Activated naive CD8-positive, alpha-beta T cell treated with anti-CD3 and anti-CD28 coated beads, Interleukin-2, amount 10 ng/mL, durations not matched to agents 7 days and 5 days (primary cell): ENCODE measurements at regions not wholly inside any gene's neighbourhood (a gene's known extent, or its start where the extent isn't known, plus 50 kb on each side); places are given as distances from the start of the nearest gene placed in this dataset.
"Not testable (repeated sequence)": the region's sequence is repeated elsewhere in the genome, so short reads cannot be mapped to it uniquely, and the experiment has no call there.

ENCODE experiments used
- ATAC-seq: fragments of 150-1000 bp; cut with Tn5 transposase; one replicate; pipeline ENCODE4 v1.10.0; 2021; ENCODE audit warnings: low read depth, moderate library complexity
- POLR2A ChIA-PET: fragments of 350-600 bp; sonication (Branson Sonifier 250); formaldehyde crosslinking; loops from one replicate; lab custom pipeline; 2021; ENCODE audit warnings: antibody characterized with exemption; lab: Charles Lee
- DNase-seq: peaks from one replicate; pipeline ENCODE4 v3.0.0; 2021
- H3K27ac Mint-ChIP-seq: one replicate; pipeline ENCODE4 v1.8.0; 2022; ENCODE audit warnings: mild to moderate bottlenecking, mixed read lengths
- H3K27me3 Mint-ChIP-seq: one replicate; pipeline ENCODE4 v1.8.0; 2022; ENCODE audit warnings: mild to moderate bottlenecking, moderate library complexity, mixed read lengths
- H3K36me3 Mint-ChIP-seq: one replicate; pipeline ENCODE4 v1.8.0; 2021; ENCODE audit warnings: mild to moderate bottlenecking, mixed read lengths
- H3K4me1 Mint-ChIP-seq: one replicate; pipeline ENCODE4 v1.8.0; 2021; ENCODE audit warnings: mixed read lengths
- H3K4me3 Mint-ChIP-seq: one replicate; pipeline ENCODE4 v1.8.0; 2022; ENCODE audit warnings: mild to moderate bottlenecking, moderate library complexity, mixed read lengths
- H3K9me3 Mint-ChIP-seq: one replicate; pipeline ENCODE4 v1.8.0; 2021; ENCODE audit warnings: mixed read lengths

DNA sequence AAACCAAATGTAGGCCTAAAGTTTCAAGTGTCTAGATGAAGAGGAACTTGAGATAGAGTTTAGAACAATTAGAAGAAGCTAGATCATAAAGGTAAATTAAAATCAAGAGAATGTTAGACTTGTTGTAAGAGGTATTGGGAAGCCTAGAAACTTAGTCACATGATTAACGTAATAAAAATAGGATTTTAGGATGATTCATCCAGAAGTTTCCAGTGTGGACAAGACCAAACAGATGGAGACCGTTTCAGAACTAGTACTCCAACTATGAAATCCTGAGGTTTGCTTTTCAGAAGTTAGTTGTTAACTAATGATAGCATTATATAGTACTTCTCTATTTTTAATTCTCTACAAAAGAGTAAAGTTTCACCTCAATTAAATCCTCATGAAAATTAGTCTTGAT lies 104.9 kb downstream of the MZT1 start:
- no peak for ATAC-seq
- H3K27me3 Mint-ChIP-seq = peaks cover 2% of the 10 kb centered on the region
- no peaks in the 10 kb centered on the region for H3K9me3 Mint-ChIP-seq
- no peaks in the 10 kb centered on the region for H3K4me1 Mint-ChIP-seq
- no peaks in the 10 kb centered on the region for H3K36me3 Mint-ChIP-seq
- no peak overlapping the region for H3K4me3 Mint-ChIP-seq
- DNase-seq = no peak
- no peak overlapping the region for H3K27ac Mint-ChIP-seq
- POLR2A ChIA-PET = no interaction called here

GRCh38 chr13:72620874-72621273 lies 106.6 kb downstream of the MZT1 start:
- H3K4me1 Mint-ChIP-seq = no peaks in the 10 kb centered on the region
- H3K27ac Mint-ChIP-seq = no peak overlapping the region
- no peak overlapping the region for H3K4me3 Mint-ChIP-seq
- ATAC-seq (no peak), DNase-seq (no peak)
- no peaks in the 10 kb centered on the region for H3K9me3 Mint-ChIP-seq
- H3K27me3 Mint-ChIP-seq = peaks cover 2% of the 10 kb centered on the region
- POLR2A ChIA-PET = no interaction called here
- H3K36me3 Mint-ChIP-seq = no peaks in the 10 kb centered on the region

GRCh38 chr13:72617951-72618350 lies 109.5 kb downstream of the MZT1 start:
- Mint-ChIP-seq H3K27me3 (peaks cover 2% of the 10 kb centered on the region), H3K4me1 (no peaks in the 10 kb centered on the region), H3K9me3 (no peaks in the 10 kb centered on the region), H3K27ac (no peak overlapping the region), H3K4me3 (no peak overlapping the region), H3K36me3 (no peaks in the 10 kb centered on the region)
- POLR2A ChIA-PET = no interaction called here
- ATAC-seq (no peak), DNase-seq (no peak)

- ATAC-seq = no peak
- Mint-ChIP-seq H3K9me3 (no peaks in the 10 kb centered on the region), H3K4me3 (no peak overlapping the region), H3K4me1 (no peaks in the 10 kb centered on the region), H3K36me3 (no peaks in the 10 kb centered on the region), H3K27ac (no peak overlapping the region), H3K27me3 (peaks cover 2% of the 10 kb centered on the region)
- no peak for DNase-seq
- POLR2A ChIA-PET = no interaction called here
Observed at GRCh38 chr13:72617186-72617585, 110.2 kb downstream of the MZT1 start.

- H3K9me3 Mint-ChIP-seq, ATAC-seq, POLR2A ChIA-PET, H3K27me3 Mint-ChIP-seq, H3K4me1 Mint-ChIP-seq, DNase-seq, H3K4me3 Mint-ChIP-seq, H3K27ac Mint-ChIP-seq, H3K36me3 Mint-ChIP-seq: not testable (repeated sequence)
Observed at GRCh38 chr13:72610251-72610891, 117.1 kb downstream of the MZT1 start.

DNA sequence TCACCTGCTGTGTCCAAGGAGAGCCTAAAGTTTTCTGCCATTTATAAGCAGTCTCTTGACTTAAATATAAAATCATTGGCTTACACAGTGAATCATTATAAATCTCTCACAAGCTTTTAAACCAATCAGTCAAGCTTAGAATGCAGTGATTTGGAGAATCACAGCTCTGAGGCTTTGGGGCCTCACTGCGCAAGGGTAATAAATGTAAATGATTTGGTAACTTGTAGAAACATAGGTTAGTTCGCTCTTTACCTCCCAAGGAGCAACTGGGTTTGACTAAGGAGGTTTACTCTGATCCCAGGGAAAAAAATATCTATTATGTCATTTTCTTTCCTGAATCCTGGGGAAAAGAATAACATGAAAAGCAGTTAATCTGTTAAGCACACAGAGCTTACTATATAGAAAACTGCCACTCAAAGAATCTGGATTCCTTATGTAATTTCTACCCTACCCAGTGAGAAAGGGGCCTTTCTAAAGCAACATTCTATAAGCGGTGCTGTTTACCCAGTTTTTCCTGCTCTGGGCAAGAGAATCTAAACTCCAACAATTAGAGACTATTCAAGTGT lies 128.2 kb downstream of the MZT1 start:
- no peaks in the 10 kb centered on the region for H3K4me1 Mint-ChIP-seq
- no peaks in the 10 kb centered on the region for H3K36me3 Mint-ChIP-seq
- H3K27me3 Mint-ChIP-seq = no peaks in the 10 kb centered on the region
- DNase-seq (no peak), ATAC-seq (no peak)
- H3K4me3 Mint-ChIP-seq = no peak overlapping the region
- POLR2A ChIA-PET = no interaction called here
- no peaks in the 10 kb centered on the region for H3K9me3 Mint-ChIP-seq
- H3K27ac Mint-ChIP-seq = no peak overlapping the region

DNA sequence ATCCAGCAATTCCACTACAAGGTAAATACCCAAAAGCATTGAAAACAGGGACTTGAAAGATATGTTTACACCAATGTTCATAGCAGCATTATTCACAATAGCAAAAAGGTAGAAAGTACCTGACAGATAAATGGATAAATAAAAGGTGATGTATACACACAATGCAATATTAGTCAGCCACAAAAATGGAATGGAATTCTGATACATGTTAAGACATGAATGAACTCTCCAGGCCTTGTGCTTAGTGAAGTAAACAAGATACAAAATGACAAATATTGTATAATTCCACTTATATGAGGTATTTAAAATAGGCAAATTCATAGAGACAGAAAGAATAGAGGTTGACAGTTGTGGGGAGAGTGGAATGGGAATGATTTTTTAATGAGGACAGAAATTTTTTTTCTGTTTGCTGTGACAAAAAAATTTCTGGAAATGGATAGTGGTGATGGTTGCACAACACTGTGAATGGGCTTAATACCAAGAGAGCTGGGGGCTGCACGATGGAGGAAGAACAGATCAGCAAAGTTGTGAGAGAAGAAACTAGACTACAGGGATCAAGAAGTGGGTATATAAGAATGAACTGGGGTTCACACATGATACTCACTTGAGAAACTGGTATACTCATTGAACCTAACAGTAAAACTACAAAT lies 137.2 kb downstream of the MZT1 start:
- no peak for ATAC-seq
- H3K36me3 Mint-ChIP-seq = no peaks in the 10 kb centered on the region
- peaks cover 3% of the 10 kb centered on the region for H3K27me3 Mint-ChIP-seq
- no peaks in the 10 kb centered on the region for H3K4me1 Mint-ChIP-seq
- POLR2A ChIA-PET = no interaction called here
- no peak for DNase-seq
- H3K27ac Mint-ChIP-seq = no peak overlapping the region
- H3K9me3 Mint-ChIP-seq = no peaks in the 10 kb centered on the region
- H3K4me3 Mint-ChIP-seq = no peak overlapping the region

GRCh38 chr13:72586518-72586917 lies 140.9 kb downstream of the MZT1 start:
- DNase-seq (no peak), ATAC-seq (no peak)
- H3K4me1 Mint-ChIP-seq = no peaks in the 10 kb centered on the region
- H3K4me3 Mint-ChIP-seq = no peak overlapping the region
- peaks cover 3% of the 10 kb centered on the region for H3K27me3 Mint-ChIP-seq
- POLR2A ChIA-PET = no interaction called here
- no peak overlapping the region for H3K27ac Mint-ChIP-seq
- H3K36me3 Mint-ChIP-seq = no peaks in the 10 kb centered on the region
- peaks cover 1% of the 10 kb centered on the region for H3K9me3 Mint-ChIP-seq

DNA sequence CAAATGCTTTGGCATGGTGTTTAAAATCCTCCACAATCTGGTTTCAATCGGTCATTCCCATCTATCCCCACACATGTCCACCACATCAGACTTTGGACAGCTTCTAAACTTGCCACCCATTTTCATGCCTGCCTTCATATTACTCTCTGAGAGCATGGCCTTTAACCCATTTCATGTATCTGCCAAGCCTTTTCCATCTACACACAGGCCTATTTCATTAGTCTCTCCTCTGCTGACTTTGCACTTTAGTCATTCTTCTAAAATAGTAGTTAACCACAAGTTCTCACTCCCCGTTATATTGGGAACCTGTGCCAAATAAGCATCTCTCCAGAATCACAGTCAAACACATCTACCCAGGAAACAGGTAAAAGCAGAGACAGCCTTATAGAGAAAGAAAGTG lies 142.2 kb downstream of the MZT1 start:
- peaks cover 1% of the 10 kb centered on the region for H3K9me3 Mint-ChIP-seq
- H3K27ac Mint-ChIP-seq = no peak overlapping the region
- DNase-seq = no peak
- no peaks in the 10 kb centered on the region for H3K36me3 Mint-ChIP-seq
- peaks cover 1% of the 10 kb centered on the region for H3K27me3 Mint-ChIP-seq
- POLR2A ChIA-PET = no interaction called here
- no peak overlapping the region for H3K4me3 Mint-ChIP-seq
- H3K4me1 Mint-ChIP-seq = no peaks in the 10 kb centered on the region
- no peak for ATAC-seq

GRCh38 chr13:72571191-72571590 lies 156.2 kb downstream of the MZT1 start:
- Mint-ChIP-seq H3K27ac (no peak overlapping the region), H3K4me1 (no peaks in the 10 kb centered on the region), H3K36me3 (no peaks in the 10 kb centered on the region), H3K27me3 (peaks cover 4% of the 10 kb centered on the region), H3K9me3 (peaks cover 5% of the 10 kb centered on the region), H3K4me3 (no peak overlapping the region)
- ATAC-seq = no peak
- no peak for DNase-seq
- POLR2A ChIA-PET = no interaction called here

- DNase-seq (no peak), ATAC-seq (no peak)
- H3K27me3 Mint-ChIP-seq = peaks cover 4% of the 10 kb centered on the region
- H3K4me1 Mint-ChIP-seq = no peaks in the 10 kb centered on the region
- H3K9me3 Mint-ChIP-seq = peaks cover 2% of the 10 kb centered on the region
- H3K4me3 Mint-ChIP-seq = no peak overlapping the region
- no peaks in the 10 kb centered on the region for H3K36me3 Mint-ChIP-seq
- POLR2A ChIA-PET = no interaction called here
- H3K27ac Mint-ChIP-seq = no peak overlapping the region
Observed at GRCh38 chr13:72570019-72570418, 157.4 kb downstream of the MZT1 start.

- Mint-ChIP-seq H3K27me3 (peaks cover 2% of the 10 kb centered on the region), H3K4me1 (no peaks in the 10 kb centered on the region), H3K4me3 (no peak overlapping the region), H3K36me3 (no peaks in the 10 kb centered on the region), H3K27ac (no peak overlapping the region), H3K9me3 (no peaks in the 10 kb centered on the region)
- ATAC-seq = no peak
- DNase-seq = no peak
- POLR2A ChIA-PET = no interaction called here
Observed at GRCh38 chr13:72567566-72567965, 159.9 kb downstream of the MZT1 start.

DNA sequence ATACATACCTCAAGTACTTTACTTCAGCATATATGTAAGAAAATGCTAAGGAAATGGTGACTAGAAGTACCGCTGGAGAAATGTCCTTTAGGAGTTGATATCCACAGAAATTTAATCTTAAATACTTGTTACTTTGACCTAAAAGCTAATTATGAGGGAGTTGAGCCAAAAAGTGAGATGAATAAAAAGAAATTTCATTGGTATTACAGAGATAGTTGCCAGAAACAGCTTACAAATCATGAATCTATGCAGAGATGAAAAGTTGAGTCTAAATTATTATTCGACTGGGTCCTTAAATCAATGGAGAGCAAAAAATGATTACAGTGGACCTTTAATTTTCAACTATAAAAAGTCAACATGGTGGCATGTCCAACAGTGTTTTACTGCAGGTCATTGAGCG lies 160.9 kb downstream of the MZT1 start:
- H3K27me3 Mint-ChIP-seq = peaks cover 2% of the 10 kb centered on the region
- no peaks in the 10 kb centered on the region for H3K36me3 Mint-ChIP-seq
- POLR2A ChIA-PET = no interaction called here
- H3K4me1 Mint-ChIP-seq = no peaks in the 10 kb centered on the region
- no peaks in the 10 kb centered on the region for H3K9me3 Mint-ChIP-seq
- H3K4me3 Mint-ChIP-seq = no peak overlapping the region
- ATAC-seq (no peak), DNase-seq (no peak)
- no peak overlapping the region for H3K27ac Mint-ChIP-seq

DNA sequence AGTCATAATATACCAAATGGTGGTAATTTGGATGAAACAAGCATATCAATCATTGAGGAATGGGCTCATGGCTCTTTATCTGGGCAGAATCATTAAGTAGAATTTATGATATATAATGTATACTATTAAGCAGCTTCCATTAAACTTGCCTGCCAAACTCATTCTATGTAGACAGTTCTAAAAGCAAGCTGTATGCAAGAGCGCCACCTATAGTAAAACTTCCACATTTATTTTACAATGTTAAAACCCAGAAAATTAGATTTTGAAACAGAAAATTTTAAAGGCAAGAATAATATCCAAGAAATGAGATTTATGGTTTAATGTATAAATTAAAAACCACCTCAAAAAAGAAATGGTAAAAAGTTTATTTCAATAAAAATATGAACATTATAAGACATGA lies 161.5 kb downstream of the MZT1 start:
- POLR2A ChIA-PET = no interaction called here
- H3K9me3 Mint-ChIP-seq = no peaks in the 10 kb centered on the region
- no peak for ATAC-seq
- no peak overlapping the region for H3K27ac Mint-ChIP-seq
- DNase-seq = no peak
- H3K4me3 Mint-ChIP-seq = no peak overlapping the region
- no peaks in the 10 kb centered on the region for H3K36me3 Mint-ChIP-seq
- no peaks in the 10 kb centered on the region for H3K4me1 Mint-ChIP-seq
- peaks cover 2% of the 10 kb centered on the region for H3K27me3 Mint-ChIP-seq
